HG03139 (cell line): ENCODE measurements at regions not wholly inside any gene's neighbourhood (a gene's known extent, or its start where the extent isn't known, plus 50 kb on each side); places are given as distances from the start of the nearest gene placed in this dataset.

ENCODE experiments used
- ATAC-seq: cut with Tn5 transposase; IDR thresholded peaks from one replicate; pipeline ENCODE4 v1.9.1; 2021; ENCODE audit not compliant: unreplicated experiment

- no peak for ATAC-seq
Measured at GRCh38 chr2:14219306-14219705, 413.2 kb upstream of the LRATD1 start.

- no peak for ATAC-seq
Measured at GRCh38 chr2:14220101-14220500, 412.4 kb upstream of the LRATD1 start.

GRCh38 chr2:14221466-14221865, 411.1 kb upstream of the LRATD1 start:
- ATAC-seq: no peak

GRCh38 chr2:14223576-14223975, 408.9 kb upstream of the LRATD1 start:
- no peak for ATAC-seq

GRCh38 chr2:14231391-14231898, 401.1 kb upstream of the LRATD1 start:
- no peak for ATAC-seq

- ATAC-seq: no peak
Measured at GRCh38 chr2:14232217-14232616, 400.3 kb upstream of the LRATD1 start.

- no peak for ATAC-seq
Measured at GRCh38 chr2:14234911-14235310, 397.6 kb upstream of the LRATD1 start.

- no peak for ATAC-seq
Measured at GRCh38 chr2:14235667-14236066, 396.9 kb upstream of the LRATD1 start.

- ATAC-seq: no peak
Measured at GRCh38 chr2:14237902-14238301, 394.6 kb upstream of the LRATD1 start.

GRCh38 chr2:14239605-14240004, 392.9 kb upstream of the LRATD1 start:
- no peak for ATAC-seq

- no peak for ATAC-seq
Measured at GRCh38 chr2:14240868-14241267, 391.6 kb upstream of the LRATD1 start.

- ATAC-seq: no peak
Measured at GRCh38 chr2:14245901-14246300, 386.6 kb upstream of the LRATD1 start.

- ATAC-seq: no peak
Measured at GRCh38 chr2:14255135-14255820, 377.2 kb upstream of the LRATD1 start.

GRCh38 chr2:14256890-14257289, 375.6 kb upstream of the LRATD1 start:
- ATAC-seq: no peak

- ATAC-seq: no peak
Measured at GRCh38 chr2:14257801-14258507, 374.6 kb upstream of the LRATD1 start.

GRCh38 chr2:14261771-14262170, 370.7 kb upstream of the LRATD1 start:
- ATAC-seq: no peak

GRCh38 chr2:14263053-14263452, 369.5 kb upstream of the LRATD1 start:
- no peak for ATAC-seq

GRCh38 chr2:14270036-14270582, 362.4 kb upstream of the LRATD1 start:
- ATAC-seq: no peak

GRCh38 chr2:14272396-14273075, 360.0 kb upstream of the LRATD1 start:
- ATAC-seq: no peak

- no peak for ATAC-seq
Measured at GRCh38 chr2:14273650-14274049, 358.9 kb upstream of the LRATD1 start.

GRCh38 chr2:14284244-14284643, 348.3 kb upstream of the LRATD1 start:
- ATAC-seq: no peak

GRCh38 chr2:14285812-14286211, 346.7 kb upstream of the LRATD1 start:
- no peak for ATAC-seq
